Heart left ventricle (tissue), 13 donors: ENCODE measurements at regions not wholly inside any gene's neighbourhood (a gene's known extent, or its start where the extent isn't known, plus 50 kb on each side); places are given as distances from the start of the nearest gene placed in this dataset.

ENCODE experiments used
- CTCF ChIP-seq, 12 donors: fragments of 200-600 bp; sonication (generic) in 4 of 12; IDR thresholded peaks; one replicate each; pipeline versions ENCODE4 v1.5.0 to v1.8.0; 2018 to 2022; ENCODE audit warnings: antibody characterized with exemption in 12 of 12, mild to moderate bottlenecking in 5 of 12
- POLR2A ChIP-seq, 2 donors: fragments of 450-650 bp; IDR thresholded peaks; one replicate each; pipeline ENCODE4 v1.6.1; 2017; ENCODE audit warnings: antibody characterized with exemption in 2 of 2, mild to moderate bottlenecking in 2 of 2, moderate library complexity in 2 of 2
- donor health status: ischemic (EF 13 %, LVEDD 7.1; RV severe dilation, severe dysfunction).
- donor health status: DM: no; HTN: yes; CAD: no.
- donor health status: DM: no; HTN: no; CAD: no.
- donor health status: ischemic (EF 25% LVEDD 6.9; RV normal size, moderate dysfunction).
- donor health status: ischemic (EF 25% LVEDD 5.7; RV mildly dilated, moderate dysfunction).
- donor health status: ischemic (EF 35%, LVEDD 5.7; RV mildly dilated, moderate dysfunction).
- donor health status: nonischemic (EF 11% LVEDD 7.7; RV severe dilation, severe dysfunction).
- donor health status: DM: yes; HTN: yes; CAD: no.
- donor health status: PGD.
- donor health status: ischemic (EF 29% LVEDD 5.4; RV normal size, mild dysfunction).
- donor health status: nonischemic (EF 23%, LVEDD 6.1; RV moderate dilation, normal function).

- TF ChIP-seq CTCF (IDR thresholded peaks at IDR 0.05) (no peak), POLR2A (IDR thresholded peaks at IDR 0.05) (no peak)
These were observed 56.3 kb upstream of the ELL2 start for GRCh38 chr5:96017951-96018350.
